ENCODE measurements at regions not wholly inside any gene's neighbourhood (a gene's known extent, or its start where the extent isn't known, plus 50 kb on each side); places are given as distances from the start of the nearest gene placed in this dataset.

DNA sequence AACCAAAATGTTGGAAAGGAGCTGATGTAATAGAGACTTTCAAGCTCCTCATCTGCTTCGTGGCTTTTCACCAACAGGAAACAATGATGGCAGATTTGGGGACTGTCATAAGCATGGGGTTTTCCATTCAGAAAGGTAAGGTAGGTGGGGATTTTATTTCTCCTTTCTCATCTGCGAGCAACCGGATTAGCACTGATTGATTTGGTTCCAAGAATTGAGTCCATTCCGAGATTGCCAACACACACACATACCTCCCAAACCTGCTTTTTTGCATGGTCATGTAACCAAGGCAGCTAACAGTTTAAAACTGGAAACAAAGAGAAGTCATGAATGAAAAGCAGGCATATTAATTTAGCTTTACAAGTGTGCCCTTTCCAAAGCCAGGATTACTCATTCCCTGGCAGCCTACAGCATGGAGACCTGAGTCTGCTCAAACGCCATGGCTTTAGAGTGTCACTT is 63.0 kb upstream of the LNX1 start:
- Histone ChIP-seq H3K4me3 (replicated peaks in 1 of 3; ENCODE audit: insufficient read depth in 1 of 3, low read depth in 2 of 3, low read length in 3 of 3) (no peak overlapping the region), H3K79me2 (ENCODE audit: insufficient read depth, low read length) (no peaks in the 10 kb centered on the region), H3K9me3 (ENCODE audit: low read length) (no peaks in the 10 kb centered on the region), H4K20me1 (ENCODE audit: insufficient read depth, low read length) (no peaks in the 10 kb centered on the region), H3K27ac (ENCODE audit: extremely low read length, insufficient read depth, low read length) (no peak overlapping the region), H3K27me3 (ENCODE audit: control insufficient read depth in 1 of 2, insufficient read depth in 2 of 2, low read length in 2 of 2) (no peaks in the 10 kb centered on the region), H3K9ac (ENCODE audit: insufficient read depth, low read depth, low read length) (no peak overlapping the region), H3K4me2 (ENCODE audit: low read depth, low read length) (no peak overlapping the region), H2AFZ (ENCODE audit: low read length) (no peak overlapping the region), H3K36me3 (replicated peaks in 1 of 2; ENCODE audit: control insufficient read depth in 1 of 2, insufficient read depth in 2 of 2, low read length in 2 of 2) (no peaks in the 10 kb centered on the region), H3K4me1 (ENCODE audit: insufficient read depth, low read length) (no peaks in the 10 kb centered on the region)
- ChIA-PET POLR2A (no interaction called here), CTCF (ENCODE audit: low intra/inter-chr PET ratio, low total read pairs) (no interaction called here)
- intact Hi-C loops (cut with micrococcal nuclease; ENCODE audit: unreplicated experiment) (no loop called here), in situ Hi-C loops (cut with HindIII; ENCODE audit: extremely low pct_ligation_motif_present, low pct_unique_long_range_greater_than_20kb) (no loop called here)
- ATAC-seq (no peak), FAIRE-seq (no peak), DNase-seq (ENCODE audit: low spot score) (no peak)
- no peak for TF ChIP-seq SRSF9 (IDR thresholded peaks at IDR 0.05; ENCODE audit: borderline replicate concordance, insufficient read depth, low read depth, low read length, poor library complexity, severe bottlenecking)
- TF ChIP-seq ZNF567 (CRISPR knock-in tag; IDR thresholded peaks at IDR 0.05; ENCODE audit: borderline replicate concordance), result no peak
- no peak for TF ChIP-seq ZNF20 (CRISPR knock-in tag; IDR thresholded peaks at IDR 0.05)
- TF ChIP-seq ZBTB43 (CRISPR knock-in tag; conservative IDR thresholded peaks at IDR 0.05), result no peak
- TF ChIP-seq, protein P1, sequence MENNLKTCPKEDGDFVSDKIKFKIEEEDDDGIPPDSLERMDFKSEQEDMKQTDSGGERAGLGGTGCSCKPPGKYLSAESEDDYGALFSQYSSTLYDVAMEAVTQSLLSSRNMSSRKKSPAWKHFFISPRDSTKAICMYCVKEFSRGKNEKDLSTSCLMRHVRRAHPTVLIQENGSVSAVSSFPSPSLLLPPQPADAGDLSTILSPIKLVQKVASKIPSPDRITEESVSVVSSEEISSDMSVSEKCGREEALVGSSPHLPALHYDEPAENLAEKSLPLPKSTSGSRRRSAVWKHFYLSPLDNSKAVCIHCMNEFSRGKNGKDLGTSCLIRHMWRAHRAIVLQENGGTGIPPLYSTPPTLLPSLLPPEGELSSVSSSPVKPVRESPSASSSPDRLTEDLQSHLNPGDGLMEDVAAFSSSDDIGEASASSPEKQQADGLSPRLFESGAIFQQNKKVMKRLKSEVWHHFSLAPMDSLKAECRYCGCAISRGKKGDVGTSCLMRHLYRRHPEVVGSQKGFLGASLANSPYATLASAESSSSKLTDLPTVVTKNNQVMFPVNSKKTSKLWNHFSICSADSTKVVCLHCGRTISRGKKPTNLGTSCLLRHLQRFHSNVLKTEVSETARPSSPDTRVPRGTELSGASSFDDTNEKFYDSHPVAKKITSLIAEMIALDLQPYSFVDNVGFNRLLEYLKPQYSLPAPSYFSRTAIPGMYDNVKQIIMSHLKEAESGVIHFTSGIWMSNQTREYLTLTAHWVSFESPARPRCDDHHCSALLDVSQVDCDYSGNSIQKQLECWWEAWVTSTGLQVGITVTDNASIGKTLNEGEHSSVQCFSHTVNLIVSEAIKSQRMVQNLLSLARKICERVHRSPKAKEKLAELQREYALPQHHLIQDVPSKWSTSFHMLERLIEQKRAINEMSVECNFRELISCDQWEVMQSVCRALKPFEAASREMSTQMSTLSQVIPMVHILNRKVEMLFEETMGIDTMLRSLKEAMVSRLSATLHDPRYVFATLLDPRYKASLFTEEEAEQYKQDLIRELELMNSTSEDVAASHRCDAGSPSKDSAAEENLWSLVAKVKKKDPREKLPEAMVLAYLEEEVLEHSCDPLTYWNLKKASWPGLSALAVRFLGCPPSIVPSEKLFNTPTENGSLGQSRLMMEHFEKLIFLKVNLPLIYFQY (CRISPR knock-in tag; IDR thresholded peaks at IDR 0.05; ENCODE audit: borderline replicate concordance), result no peak
- TF ChIP-seq, protein P2, sequence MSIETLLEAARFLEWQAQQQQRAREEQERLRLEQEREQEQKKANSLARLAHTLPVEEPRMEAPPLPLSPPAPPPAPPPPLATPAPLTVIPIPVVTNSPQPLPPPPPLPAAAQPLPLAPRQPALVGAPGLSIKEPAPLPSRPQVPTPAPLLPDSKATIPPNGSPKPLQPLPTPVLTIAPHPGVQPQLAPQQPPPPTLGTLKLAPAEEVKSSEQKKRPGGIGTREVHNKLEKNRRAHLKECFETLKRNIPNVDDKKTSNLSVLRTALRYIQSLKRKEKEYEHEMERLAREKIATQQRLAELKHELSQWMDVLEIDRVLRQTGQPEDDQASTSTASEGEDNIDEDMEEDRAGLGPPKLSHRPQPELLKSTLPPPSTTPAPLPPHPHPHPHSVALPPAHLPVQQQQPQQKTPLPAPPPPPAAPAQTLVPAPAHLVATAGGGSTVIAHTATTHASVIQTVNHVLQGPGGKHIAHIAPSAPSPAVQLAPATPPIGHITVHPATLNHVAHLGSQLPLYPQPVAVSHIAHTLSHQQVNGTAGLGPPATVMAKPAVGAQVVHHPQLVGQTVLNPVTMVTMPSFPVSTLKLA (IDR thresholded peaks at IDR 0.05), result no peak
- no peak for TF ChIP-seq ZNF761 (CRISPR knock-in tag; conservative IDR thresholded peaks at IDR 0.05)
- TF ChIP-seq, protein P3, sequence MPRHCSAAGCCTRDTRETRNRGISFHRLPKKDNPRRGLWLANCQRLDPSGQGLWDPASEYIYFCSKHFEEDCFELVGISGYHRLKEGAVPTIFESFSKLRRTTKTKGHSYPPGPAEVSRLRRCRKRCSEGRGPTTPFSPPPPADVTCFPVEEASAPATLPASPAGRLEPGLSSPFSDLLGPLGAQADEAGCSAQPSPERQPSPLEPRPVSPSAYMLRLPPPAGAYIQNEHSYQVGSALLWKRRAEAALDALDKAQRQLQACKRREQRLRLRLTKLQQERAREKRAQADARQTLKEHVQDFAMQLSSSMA (CRISPR knock-in tag; IDR thresholded peaks at IDR 0.05), result no peak
- no peak for TF ChIP-seq RARG (CRISPR knock-in tag; IDR thresholded peaks at IDR 0.05; ENCODE audit: low read depth)
- TF ChIP-seq ZNF768 (CRISPR knock-in tag; IDR thresholded peaks at IDR 0.05), result no peak
- no peak for TF ChIP-seq ZFP82 (CRISPR knock-in tag; IDR thresholded peaks at IDR 0.05; ENCODE audit: borderline replicate concordance)
- TF ChIP-seq KDM4B (CRISPR knock-in tag; IDR thresholded peaks at IDR 0.05), result no peak
- TF ChIP-seq, protein P4, sequence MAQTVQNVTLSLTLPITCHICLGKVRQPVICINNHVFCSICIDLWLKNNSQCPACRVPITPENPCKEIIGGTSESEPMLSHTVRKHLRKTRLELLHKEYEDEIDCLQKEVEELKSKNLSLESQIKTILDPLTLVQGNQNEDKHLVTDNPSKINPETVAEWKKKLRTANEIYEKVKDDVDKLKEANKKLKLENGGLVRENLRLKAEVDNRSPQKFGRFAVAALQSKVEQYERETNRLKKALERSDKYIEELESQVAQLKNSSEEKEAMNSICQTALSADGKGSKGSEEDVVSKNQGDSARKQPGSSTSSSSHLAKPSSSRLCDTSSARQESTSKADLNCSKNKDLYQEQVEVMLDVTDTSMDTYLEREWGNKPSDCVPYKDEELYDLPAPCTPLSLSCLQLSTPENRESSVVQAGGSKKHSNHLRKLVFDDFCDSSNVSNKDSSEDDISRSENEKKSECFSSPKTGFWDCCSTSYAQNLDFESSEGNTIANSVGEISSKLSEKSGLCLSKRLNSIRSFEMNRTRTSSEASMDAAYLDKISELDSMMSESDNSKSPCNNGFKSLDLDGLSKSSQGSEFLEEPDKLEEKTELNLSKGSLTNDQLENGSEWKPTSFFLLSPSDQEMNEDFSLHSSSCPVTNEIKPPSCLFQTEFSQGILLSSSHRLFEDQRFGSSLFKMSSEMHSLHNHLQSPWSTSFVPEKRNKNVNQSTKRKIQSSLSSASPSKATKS (CRISPR knock-in tag; IDR thresholded peaks at IDR 0.05), result no peak
- TF ChIP-seq HOXA5 (CRISPR knock-in tag; IDR thresholded peaks at IDR 0.05), result no peak
- no peak for TF ChIP-seq ONECUT2 (CRISPR knock-in tag; IDR thresholded peaks at IDR 0.05)
- no TSS peak for BruUV-seq (replicated peaks)
- 45% methylated on average over 5 of the region's 5 CpGs for WGBS (ENCODE audit: low lambda C conversion rate)
